ENCODE measurements at regions not wholly inside any gene's neighbourhood (a gene's known extent, or its start where the extent isn't known, plus 50 kb on each side); places are given as distances from the start of the nearest gene placed in this dataset.

GRCh38 chr1:13981142-13981541 lies 281.2 kb downstream of the PRDM2 start:
- TF ChIP-seq CTCF (IDR thresholded peaks at IDR 0.05; ENCODE audit: unreplicated experiment), result no peak
- Mint-ChIP-seq H3K27ac (no peak overlapping the region), H3K36me3 (no peaks in the 10 kb centered on the region), H3K4me1 (no peaks in the 10 kb centered on the region), H3K4me3 (no peak overlapping the region), H3K9me3 (peaks cover 8% of the 10 kb centered on the region), H3K27me3 (ENCODE audit: low read depth) (peaks cover 10% of the 10 kb centered on the region)
- no peak for DNase-seq (ENCODE audit: low spot score in 2 of 2, unreplicated experiment in 2 of 2)

- no peak for TF ChIP-seq CTCF (IDR thresholded peaks at IDR 0.05; ENCODE audit: unreplicated experiment)
- Mint-ChIP-seq H3K4me1 (no peaks in the 10 kb centered on the region), H3K27ac (no peak overlapping the region), H3K36me3 (no peaks in the 10 kb centered on the region), H3K9me3 (peaks cover 12% of the 10 kb centered on the region), H3K4me3 (no peak overlapping the region), H3K27me3 (ENCODE audit: low read depth) (peaks cover 14% of the 10 kb centered on the region)
- DNase-seq (ENCODE audit: low spot score in 2 of 2, unreplicated experiment in 2 of 2), result no peak
Observed at GRCh38 chr1:13983393-13983792, 283.4 kb downstream of the PRDM2 start.

GRCh38 chr1:13990939-13991338 lies 291.0 kb downstream of the PRDM2 start:
- Mint-ChIP-seq H3K36me3 (no peaks in the 10 kb centered on the region), H3K9me3 (peaks cover 8% of the 10 kb centered on the region), H3K27ac (no peak overlapping the region), H3K27me3 (ENCODE audit: low read depth) (peaks cover 42% of the 10 kb centered on the region), H3K4me3 (no peak overlapping the region), H3K4me1 (no peaks in the 10 kb centered on the region)
- no peak for TF ChIP-seq CTCF (IDR thresholded peaks at IDR 0.05; ENCODE audit: unreplicated experiment)
- no peak for DNase-seq (ENCODE audit: low spot score in 2 of 2, unreplicated experiment in 2 of 2)

GRCh38 chr1:13992489-13993285 lies 292.7 kb downstream of the PRDM2 start:
- peaks cover 14% of the 10 kb centered on the region for H3K9me3 Mint-ChIP-seq
- no peak overlapping the region for H3K27ac Mint-ChIP-seq
- H3K27me3 Mint-ChIP-seq (ENCODE audit: low read depth), result peaks cover 31% of the 10 kb centered on the region
- no peak overlapping the region for H3K4me3 Mint-ChIP-seq
- no peaks in the 10 kb centered on the region for H3K4me1 Mint-ChIP-seq
- no peak for DNase-seq (ENCODE audit: low spot score in 2 of 2, unreplicated experiment in 2 of 2)
- no peaks in the 10 kb centered on the region for H3K36me3 Mint-ChIP-seq
- TF ChIP-seq CTCF (IDR thresholded peaks at IDR 0.05; ENCODE audit: unreplicated experiment), result no peak

GRCh38 chr1:13994386-13994785 lies 294.4 kb downstream of the PRDM2 start:
- peaks cover 24% of the 10 kb centered on the region for H3K27me3 Mint-ChIP-seq (ENCODE audit: low read depth)
- no peak for TF ChIP-seq CTCF (IDR thresholded peaks at IDR 0.05; ENCODE audit: unreplicated experiment)
- H3K9me3 Mint-ChIP-seq, result peaks cover 23% of the 10 kb centered on the region
- no peak overlapping the region for H3K4me3 Mint-ChIP-seq
- no peak for DNase-seq (ENCODE audit: low spot score in 2 of 2, unreplicated experiment in 2 of 2)
- H3K4me1 Mint-ChIP-seq, result no peaks in the 10 kb centered on the region
- H3K27ac Mint-ChIP-seq, result no peak overlapping the region
- H3K36me3 Mint-ChIP-seq, result no peaks in the 10 kb centered on the region

Measured in mesothelial cell of epicardium (in vitro differentiated cells).